B cell (primary cell): ENCODE measurements at regions not wholly inside any gene's neighbourhood (a gene's known extent, or its start where the extent isn't known, plus 50 kb on each side); places are given as distances from the start of the nearest gene placed in this dataset.

Experiments
- ATAC-seq: fragments of 200-7000 bp; cut with Tn5 transposase; one replicate; pipeline ENCODE4 v1.10.0; 2021; ENCODE audit warnings: low read depth, mild to moderate bottlenecking, moderate number of reproducible peaks, moderate library complexity
- CTCF ChIA-PET: fragments of 350-600 bp; sonication (Branson Sonifier 250); formaldehyde crosslinking; loops from one replicate; lab custom pipeline; 2021; ENCODE audit warnings: antibody characterized with exemption, inconsistent platforms; lab: Charles Lee
- POLR2A ChIA-PET: fragments of 350-600 bp; sonication (Branson Sonifier 250); formaldehyde crosslinking; loops from one replicate; lab custom pipeline; 2021; ENCODE audit warnings: antibody characterized with exemption; lab: Charles Lee
- DNase-seq: peaks from one replicate; pipeline ENCODE4 v3.0.0; 2013
- H2AFZ ChIP-seq: 2 replicates; pipeline ENCODE4 v1.6.1; 2012; ENCODE audit warnings: mild to moderate bottlenecking, low read depth, low read length; ENCODE audit not compliant: insufficient read depth, poor library complexity, severe bottlenecking
- H3K27ac ChIP-seq, 2 donors: 1 replicate in 1 of 2; 2 replicates in 1 of 2; pipeline ENCODE4 v1.5.1; 2012 to 2013; ENCODE audit warnings: low read length in 2 of 2, mild to moderate bottlenecking in 2 of 2, moderate library complexity in 1 of 2
- H3K27me3 ChIP-seq, 4 experiments: fragments of 200-600 bp in 1 of 4; sonication (generic) in 1 of 4; replicated peaks in 1 of 4; 1 replicate in 2 of 4; 2 replicates in 2 of 4; pipeline versions ENCODE4 v1.6.1 to v1.7.0; 2013 to 2016; ENCODE audit warnings: low read length in 3 of 4, mild to moderate bottlenecking in 2 of 4, mixed read lengths in 1 of 4, moderate library complexity in 1 of 4; ENCODE audit not compliant: insufficient read depth in 4 of 4, control insufficient read depth in 3 of 4; ENCODE audit errors: control extremely low read depth in 1 of 4
- H3K36me3 ChIP-seq, 2 experiments: replicated peaks in 1 of 2; 1 replicate in 1 of 2; 2 replicates in 1 of 2; pipeline versions ENCODE4 v1.6.1 to v1.7.1; 2013; ENCODE audit warnings: low read length in 1 of 2; ENCODE audit not compliant: insufficient read depth in 2 of 2, control insufficient read depth in 1 of 2; ENCODE audit errors: control extremely low read depth in 1 of 2, extremely low read depth in 1 of 2
- H3K4me1 ChIP-seq, 2 donors: fragments of 200-600 bp in 1 of 2; sonication (generic) in 1 of 2; 1 replicate in 1 of 2; 2 replicates in 1 of 2; pipeline versions ENCODE4 v1.5.1 to v1.6.1; 2013 to 2017; ENCODE audit warnings: low read length in 2 of 2; ENCODE audit not compliant: control insufficient read depth in 2 of 2, insufficient read depth in 2 of 2
- H3K4me2 ChIP-seq: replicated peaks from 2 replicates; pipeline ENCODE3; 2012; ENCODE audit warnings: mild to moderate bottlenecking, low read depth, low read length; ENCODE audit not compliant: poor library complexity, severe bottlenecking
- H3K4me3 ChIP-seq, 5 experiments: fragments of 200-600 bp in 1 of 5; sonication (generic) in 1 of 5; 1 replicate in 3 of 5; 2 replicates in 2 of 5; pipeline versions ENCODE4 v1.5.1 to v1.7.0; 2011 to 2016; ENCODE audit warnings: low read length in 4 of 5, mild to moderate bottlenecking in 4 of 5, low read depth in 2 of 5, control low read depth in 1 of 5, moderate library complexity in 1 of 5; ENCODE audit not compliant: insufficient read depth in 1 of 5; ENCODE audit errors: control extremely low read depth in 1 of 5, extremely low read depth in 1 of 5
- H3K79me2 ChIP-seq: fragments of 200-600 bp; sonication (generic); one replicate; pipeline ENCODE4 v1.6.0; 2016; ENCODE audit warnings: low read length; ENCODE audit not compliant: control insufficient read depth, insufficient read depth
- H3K9ac ChIP-seq: fragments of 200-600 bp; sonication (generic); 2 replicates; pipeline ENCODE4 v1.6.1; 2017; ENCODE audit warnings: mild to moderate bottlenecking, low read length, moderate library complexity
- H3K9me3 ChIP-seq, 3 donors: one replicate each; pipeline versions ENCODE4 v1.6.1 to v1.7.1; 2013; ENCODE audit warnings: low read length in 2 of 3; ENCODE audit not compliant: control insufficient read depth in 2 of 3, insufficient read depth in 1 of 3; ENCODE audit errors: control extremely low read depth in 1 of 3
- H4K20me1 ChIP-seq: 2 replicates; pipeline ENCODE4 v1.6.0; 2012; ENCODE audit warnings: mild to moderate bottlenecking, low read length; ENCODE audit not compliant: insufficient read depth, control insufficient read depth, poor library complexity, severe bottlenecking
- H3K27ac Mint-ChIP-seq: one replicate; pipeline ENCODE4 v1.8.0; 2021; ENCODE audit warnings: mixed read lengths
- H3K27me3 Mint-ChIP-seq: one replicate; pipeline ENCODE4 v1.8.0; 2021; ENCODE audit warnings: mixed read lengths
- H3K4me1 Mint-ChIP-seq: one replicate; pipeline ENCODE4 v1.8.0; 2021; ENCODE audit warnings: mixed read lengths
- H3K4me3 Mint-ChIP-seq: one replicate; pipeline ENCODE4 v1.8.0; 2021; ENCODE audit warnings: mixed read lengths
- H3K9me3 Mint-ChIP-seq: one replicate; pipeline ENCODE4 v1.8.0; 2022; ENCODE audit warnings: mixed read lengths; ENCODE audit not compliant: insufficient read depth
- EZH2 ChIP-seq: IDR thresholded peaks from 2 replicates; pipeline ENCODE4 v1.6.1; 2012; ENCODE audit warnings: borderline replicate concordance, low read depth, mild to moderate bottlenecking, moderate library complexity, low read length; ENCODE audit not compliant: insufficient read depth, poor library complexity, severe bottlenecking
- WGBS: methylation state at CpG from one replicate; pipeline ENCODE4 v1.1.5; 2013; ENCODE audit warnings: missing lambda C conversion rate; ENCODE audit not compliant: insufficient coverage; 5-methylcytosine and 5-hydroxymethylcytosine counted together
- intact Hi-C: fragments of 100-400 bp; cut with micrococcal nuclease; formaldehyde crosslinking; loops from one replicate; pipeline ENCODE4 v1.10.0; 2022
- TF ChIP-seq, protein P1 (sequence below): fragments of 200-600 bp; IDR thresholded peaks from one replicate; pipeline ENCODE4 v1.8.0; 2022; ENCODE audit warnings: antibody characterized with exemption, mild to moderate bottlenecking

DNA sequence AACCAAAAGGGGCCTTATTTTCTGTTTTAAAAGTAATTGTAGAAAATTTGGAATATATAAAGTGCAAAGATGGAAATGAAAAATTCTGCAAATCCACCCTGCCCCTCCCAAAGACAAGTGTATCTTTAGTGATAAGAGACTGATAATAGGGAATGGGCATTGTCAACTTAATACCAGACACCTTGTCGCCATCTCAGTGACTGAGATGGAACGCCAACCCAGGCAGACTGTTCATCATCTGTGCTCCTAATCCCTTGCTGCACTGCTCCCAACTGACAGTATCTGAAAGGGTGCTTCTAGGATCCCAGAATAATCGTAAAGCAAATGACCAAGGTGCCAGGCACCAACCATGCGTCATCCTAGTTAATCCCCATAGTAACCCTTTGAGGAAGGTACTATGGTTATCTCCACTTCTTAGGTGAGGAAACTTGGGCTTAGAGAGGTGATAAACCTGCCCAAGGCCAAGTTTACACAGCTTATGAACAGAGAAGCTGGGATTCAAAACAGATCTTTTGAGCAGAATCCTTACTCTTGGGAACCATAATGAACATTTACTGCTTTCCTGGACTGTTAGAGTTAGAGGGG is 583.7 kb downstream of the GATA3 start:
- Histone ChIP-seq H2AFZ (no peak overlapping the region), H3K36me3 (no peaks in the 10 kb centered on the region), H4K20me1 (no peaks in the 10 kb centered on the region), H3K79me2 (no peaks in the 10 kb centered on the region), H3K27ac (no peak overlapping the region), H3K4me2 (no peak overlapping the region), H3K9ac (no peak overlapping the region), H3K9me3 (peaks cover 0 to 9% (median 0%) of the 10 kb centered on the region in 3 donors), H3K4me3 (no peak overlapping the region), H3K27me3 (no peaks in the 10 kb centered on the region), H3K4me1 (no peaks in the 10 kb centered on the region)
- H3K27me3 Mint-ChIP-seq, result no peaks in the 10 kb centered on the region
- no peak for DNase-seq
- H3K9me3 Mint-ChIP-seq, result no peaks in the 10 kb centered on the region
- no peak for TF ChIP-seq EZH2
- intact Hi-C loops, result no loop called here
- no peak overlapping the region for H3K27ac Mint-ChIP-seq
- CTCF ChIA-PET, result no interaction called here
- WGBS, result 100% methylated on average over 2 of the region's 4 CpGs
- POLR2A ChIA-PET, result no interaction called here
- no peak for ATAC-seq
- no peaks in the 10 kb centered on the region for H3K4me1 Mint-ChIP-seq
- no peak overlapping the region for H3K4me3 Mint-ChIP-seq

DNA sequence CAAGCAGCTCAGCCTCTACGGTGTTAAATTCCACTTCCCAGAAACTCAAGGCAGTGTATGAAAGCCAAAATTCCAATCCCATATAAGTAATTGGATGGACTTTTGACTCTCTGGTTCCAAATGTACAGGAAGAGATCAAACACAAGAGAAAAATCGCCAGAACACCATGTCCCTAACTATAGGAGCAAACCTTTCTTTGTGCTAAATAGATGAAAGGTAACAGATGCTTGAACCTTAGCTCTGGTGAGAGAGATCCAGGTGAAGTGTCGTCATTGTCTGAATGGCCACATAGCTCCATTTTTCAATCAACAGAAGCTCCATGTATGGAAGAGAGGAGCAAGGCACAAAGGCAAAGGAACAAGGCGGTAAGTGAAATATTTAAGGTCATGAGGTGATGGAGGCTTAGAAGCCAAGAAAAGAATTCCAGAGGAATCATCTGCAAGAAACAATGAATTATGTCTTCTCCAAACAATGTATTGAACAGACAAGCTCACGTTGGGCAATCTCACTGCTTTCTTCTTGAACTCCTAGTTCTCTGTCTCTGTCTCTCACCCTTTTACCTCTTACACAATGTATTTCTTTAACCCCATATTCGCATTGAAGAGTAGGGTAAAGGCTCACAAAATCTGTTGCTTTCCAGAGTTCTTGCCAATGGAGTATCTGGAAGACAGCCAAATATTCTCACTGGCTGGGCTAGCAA is 585.1 kb downstream of the GATA3 start:
- Histone ChIP-seq H2AFZ (no peak overlapping the region), H3K27ac (no peak overlapping the region), H3K4me2 (no peak overlapping the region), H4K20me1 (no peaks in the 10 kb centered on the region), H3K4me3 (no peak overlapping the region), H3K27me3 (no peaks in the 10 kb centered on the region), H3K9me3 (peaks cover 0 to 9% (median 0%) of the 10 kb centered on the region in 3 donors), H3K36me3 (no peaks in the 10 kb centered on the region), H3K79me2 (no peaks in the 10 kb centered on the region), H3K4me1 (no peaks in the 10 kb centered on the region), H3K9ac (no peak overlapping the region)
- no peak for ATAC-seq
- no peak overlapping the region for H3K27ac Mint-ChIP-seq
- no peaks in the 10 kb centered on the region for H3K4me1 Mint-ChIP-seq
- H3K9me3 Mint-ChIP-seq, result peaks cover under 1% of the 10 kb centered on the region
- CTCF ChIA-PET, result no interaction called here
- intact Hi-C loops, result no loop called here
- no peaks in the 10 kb centered on the region for H3K27me3 Mint-ChIP-seq
- no peak for DNase-seq
- 83% methylated on average over 1 of the region's 6 CpGs for WGBS
- TF ChIP-seq, protein P1, sequence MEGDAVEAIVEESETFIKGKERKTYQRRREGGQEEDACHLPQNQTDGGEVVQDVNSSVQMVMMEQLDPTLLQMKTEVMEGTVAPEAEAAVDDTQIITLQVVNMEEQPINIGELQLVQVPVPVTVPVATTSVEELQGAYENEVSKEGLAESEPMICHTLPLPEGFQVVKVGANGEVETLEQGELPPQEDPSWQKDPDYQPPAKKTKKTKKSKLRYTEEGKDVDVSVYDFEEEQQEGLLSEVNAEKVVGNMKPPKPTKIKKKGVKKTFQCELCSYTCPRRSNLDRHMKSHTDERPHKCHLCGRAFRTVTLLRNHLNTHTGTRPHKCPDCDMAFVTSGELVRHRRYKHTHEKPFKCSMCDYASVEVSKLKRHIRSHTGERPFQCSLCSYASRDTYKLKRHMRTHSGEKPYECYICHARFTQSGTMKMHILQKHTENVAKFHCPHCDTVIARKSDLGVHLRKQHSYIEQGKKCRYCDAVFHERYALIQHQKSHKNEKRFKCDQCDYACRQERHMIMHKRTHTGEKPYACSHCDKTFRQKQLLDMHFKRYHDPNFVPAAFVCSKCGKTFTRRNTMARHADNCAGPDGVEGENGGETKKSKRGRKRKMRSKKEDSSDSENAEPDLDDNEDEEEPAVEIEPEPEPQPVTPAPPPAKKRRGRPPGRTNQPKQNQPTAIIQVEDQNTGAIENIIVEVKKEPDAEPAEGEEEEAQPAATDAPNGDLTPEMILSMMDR, result no peak
- TF ChIP-seq EZH2, result no peak
- no peak overlapping the region for H3K4me3 Mint-ChIP-seq
- POLR2A ChIA-PET, result no interaction called here
